Fibroblast of gingiva (primary cell): ENCODE measurements at regions not wholly inside any gene's neighbourhood (a gene's known extent, or its start where the extent isn't known, plus 50 kb on each side); places are given as distances from the start of the nearest gene placed in this dataset.

Source experiments
- DNase-seq: peaks from one replicate; pipeline ENCODE4 v3.0.0-alpha.2; 2011; ENCODE audit warnings: low read depth

GRCh38 chr7:156307193-156307592, 333.4 kb upstream of the RNF32 start:
- DNase-seq = no peak

GRCh38 chr7:156305351-156305750, 335.2 kb upstream of the RNF32 start:
- no peak for DNase-seq

GRCh38 chr7:156282816-156283215, 357.8 kb upstream of the RNF32 start:
- no peak for DNase-seq

DNA sequence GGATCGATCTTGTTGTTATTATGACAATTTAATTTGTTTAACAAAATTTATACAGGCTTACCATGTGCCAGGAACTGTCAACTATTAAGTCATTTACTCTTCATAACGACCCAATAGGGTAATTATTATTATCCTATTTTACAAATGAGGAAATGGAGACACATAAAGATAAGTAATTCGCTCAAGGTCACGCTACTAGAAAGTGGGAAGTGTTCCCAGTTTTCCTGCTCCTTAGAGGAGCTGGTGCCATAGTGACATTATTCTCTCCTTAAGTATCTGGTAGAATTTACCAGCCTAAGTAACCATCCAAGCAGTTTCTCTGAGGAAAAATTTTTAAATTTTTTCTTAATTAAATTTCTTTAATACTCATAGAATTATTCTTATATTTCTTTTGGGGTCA, 360.9 kb upstream of the RNF32 start:
- no peak for DNase-seq

- DNase-seq = no peak
Observed at GRCh38 chr7:156275292-156275691, 365.3 kb upstream of the RNF32 start.

DNA sequence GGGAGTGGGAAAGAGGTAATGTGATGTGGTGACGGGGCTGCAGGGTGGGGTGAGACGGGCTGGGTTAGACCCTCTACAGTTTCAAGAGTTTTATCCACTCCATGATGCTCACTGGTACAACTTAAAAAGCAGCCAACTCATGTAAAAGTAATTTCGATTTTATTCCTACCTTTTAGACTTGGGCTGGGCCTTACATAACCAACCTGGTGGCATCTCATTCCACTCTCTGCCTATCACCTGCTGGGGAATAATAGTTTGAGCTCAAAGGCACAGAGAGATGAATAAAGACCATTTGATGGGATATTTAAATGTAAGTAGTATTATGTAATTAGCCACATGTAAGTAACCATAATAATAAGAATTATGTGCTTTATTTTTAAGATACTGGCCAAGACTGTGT, 366.0 kb upstream of the RNF32 start:
- no peak for DNase-seq

- no peak for DNase-seq
Observed at GRCh38 chr7:156261581-156261980, 379.0 kb upstream of the RNF32 start.

GRCh38 chr7:156257904-156258303, 382.7 kb upstream of the RNF32 start:
- no peak for DNase-seq

DNA sequence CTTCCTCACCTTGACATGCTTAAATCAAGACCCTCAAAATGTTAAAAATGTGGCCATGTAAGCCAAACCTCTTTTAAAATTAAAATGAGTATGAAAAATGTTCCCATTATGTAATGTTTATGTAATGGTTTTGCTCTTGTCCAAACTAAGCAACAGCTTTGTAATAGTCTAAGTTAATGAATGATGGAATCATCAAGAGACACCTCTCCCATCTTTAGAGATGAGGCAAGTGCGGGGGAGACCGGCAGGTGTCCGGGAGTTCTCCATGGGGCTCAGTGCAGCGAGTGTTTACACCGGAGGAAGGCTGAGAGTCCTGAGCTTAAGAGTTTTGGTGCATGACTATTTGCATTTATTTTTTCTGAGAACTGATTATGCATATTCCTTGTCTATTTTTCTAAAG, 384.9 kb upstream of the RNF32 start:
- DNase-seq = no peak

DNA sequence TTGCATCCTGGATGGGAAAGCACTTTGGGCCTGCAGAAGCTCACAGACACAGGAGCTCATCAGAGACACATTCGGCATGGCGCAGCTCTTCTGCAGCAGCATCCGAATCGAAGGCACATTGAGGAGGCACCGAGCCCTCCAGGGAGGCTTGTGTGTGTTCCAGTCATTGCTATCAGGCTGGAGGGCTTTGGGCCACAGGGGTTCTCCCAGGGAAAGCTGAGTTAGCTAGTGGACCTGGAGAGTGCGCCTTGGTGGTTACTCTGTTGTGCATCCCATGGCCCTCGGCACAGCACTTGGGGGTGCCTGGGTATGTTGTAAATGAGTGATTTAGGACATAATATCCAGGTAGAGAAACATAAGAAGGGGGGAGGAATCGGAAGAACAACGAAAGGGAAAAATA, 388.7 kb upstream of the RNF32 start:
- DNase-seq = no peak

DNA sequence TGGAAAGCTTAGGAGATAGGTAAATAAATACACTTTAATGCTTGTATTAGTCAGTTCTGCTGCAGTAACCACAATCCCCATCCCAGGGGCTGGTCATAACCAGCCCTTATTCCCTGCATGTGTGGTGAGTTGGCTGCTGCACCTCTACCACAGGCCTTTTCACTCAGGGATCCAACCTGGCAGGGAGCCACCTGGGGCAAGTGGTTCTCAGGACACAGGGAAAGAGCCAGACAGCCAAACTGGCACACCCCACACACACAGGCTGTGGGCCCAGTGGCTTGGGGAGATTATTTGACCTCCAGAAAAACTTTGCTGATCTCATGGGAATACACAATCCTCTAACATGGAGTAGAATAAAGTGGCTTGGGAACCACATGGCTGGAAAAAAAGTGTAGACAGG, 400.0 kb upstream of the RNF32 start:
- no peak for DNase-seq

DNA sequence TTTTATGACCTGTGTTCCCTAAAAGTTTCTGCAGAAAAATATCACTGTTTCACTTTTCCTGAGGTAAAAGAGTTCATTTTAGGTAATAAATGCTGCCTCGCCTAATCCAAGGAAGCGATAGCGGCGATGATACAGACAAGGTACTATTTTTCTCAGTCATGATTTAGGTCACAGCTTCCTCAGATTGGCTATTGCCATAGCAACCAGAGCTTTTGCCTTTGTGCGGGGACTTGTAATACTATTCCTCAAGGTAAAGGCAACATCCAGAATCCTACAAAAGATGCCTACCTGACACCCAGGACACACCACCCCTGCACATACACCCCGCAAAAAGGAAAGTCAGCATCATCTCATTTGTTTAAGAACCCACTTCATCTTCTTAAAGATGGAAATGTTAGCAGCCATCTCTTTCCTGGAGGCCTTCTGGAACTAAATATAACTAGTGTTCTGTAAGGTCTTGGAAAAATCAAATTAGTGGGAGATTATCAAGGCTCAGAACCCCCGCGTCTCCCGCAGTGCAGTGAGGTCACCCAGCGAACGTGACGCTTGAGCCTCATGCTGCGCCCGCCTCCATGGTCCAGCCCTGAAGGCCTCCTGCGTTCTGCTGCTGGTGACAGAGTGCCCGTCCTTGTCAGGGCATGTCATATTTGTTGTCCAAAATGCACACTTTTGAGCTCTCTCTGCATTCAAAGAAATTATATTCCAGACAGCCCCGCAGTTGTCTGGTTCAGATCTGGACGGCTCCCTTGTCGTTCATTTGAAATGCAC, 402.0 kb upstream of the RNF32 start:
- DNase-seq = no peak

- no peak for DNase-seq
Observed at GRCh38 chr7:156237614-156238013, 403.0 kb upstream of the RNF32 start.

- no peak for DNase-seq
Observed at GRCh38 chr7:156236936-156237599, 403.5 kb upstream of the RNF32 start.

- DNase-seq = no peak
Observed at GRCh38 chr7:156236181-156236889, 404.2 kb upstream of the RNF32 start.

DNA sequence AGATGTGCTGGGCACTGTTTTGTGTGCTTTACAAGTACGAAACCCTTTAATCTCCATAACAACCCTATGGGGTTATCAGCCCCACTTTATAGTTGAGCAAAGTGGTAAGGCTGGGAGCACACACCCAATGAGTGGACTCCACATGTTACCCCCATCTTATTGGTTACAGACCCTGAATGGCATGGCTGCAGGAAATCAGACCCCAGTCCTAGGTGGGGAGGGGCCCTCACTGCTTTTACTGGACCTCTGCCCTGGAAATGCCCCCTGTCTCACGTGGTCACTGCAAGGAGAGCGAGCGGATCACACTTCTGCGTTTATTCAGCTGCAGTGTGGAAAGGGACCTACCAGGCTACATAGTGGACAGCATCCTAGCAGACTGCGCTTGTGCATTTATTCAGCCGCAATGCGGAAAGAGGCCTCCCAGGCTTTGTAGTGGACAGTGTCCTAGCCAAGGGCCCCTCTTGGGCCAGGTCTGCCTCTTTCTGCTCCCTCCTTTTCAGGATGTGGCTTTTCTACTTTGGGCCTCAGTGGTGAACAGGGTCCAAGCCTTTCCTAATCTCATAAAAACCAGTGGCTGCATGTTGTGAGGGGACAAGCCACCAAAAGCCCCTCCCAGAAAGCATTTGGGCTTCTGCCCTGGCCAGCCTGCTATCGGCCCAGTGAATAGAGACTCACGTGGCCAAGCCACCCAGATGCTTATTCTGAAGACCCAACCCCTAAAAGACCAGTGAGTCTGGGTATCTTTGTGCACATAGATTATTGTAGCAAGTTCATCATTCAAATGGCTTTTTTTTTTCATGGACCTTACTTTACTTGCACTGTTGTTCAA, 405.7 kb upstream of the RNF32 start:
- DNase-seq = no peak

GRCh38 chr7:156234192-156234591, 406.4 kb upstream of the RNF32 start:
- no peak for DNase-seq

DNA sequence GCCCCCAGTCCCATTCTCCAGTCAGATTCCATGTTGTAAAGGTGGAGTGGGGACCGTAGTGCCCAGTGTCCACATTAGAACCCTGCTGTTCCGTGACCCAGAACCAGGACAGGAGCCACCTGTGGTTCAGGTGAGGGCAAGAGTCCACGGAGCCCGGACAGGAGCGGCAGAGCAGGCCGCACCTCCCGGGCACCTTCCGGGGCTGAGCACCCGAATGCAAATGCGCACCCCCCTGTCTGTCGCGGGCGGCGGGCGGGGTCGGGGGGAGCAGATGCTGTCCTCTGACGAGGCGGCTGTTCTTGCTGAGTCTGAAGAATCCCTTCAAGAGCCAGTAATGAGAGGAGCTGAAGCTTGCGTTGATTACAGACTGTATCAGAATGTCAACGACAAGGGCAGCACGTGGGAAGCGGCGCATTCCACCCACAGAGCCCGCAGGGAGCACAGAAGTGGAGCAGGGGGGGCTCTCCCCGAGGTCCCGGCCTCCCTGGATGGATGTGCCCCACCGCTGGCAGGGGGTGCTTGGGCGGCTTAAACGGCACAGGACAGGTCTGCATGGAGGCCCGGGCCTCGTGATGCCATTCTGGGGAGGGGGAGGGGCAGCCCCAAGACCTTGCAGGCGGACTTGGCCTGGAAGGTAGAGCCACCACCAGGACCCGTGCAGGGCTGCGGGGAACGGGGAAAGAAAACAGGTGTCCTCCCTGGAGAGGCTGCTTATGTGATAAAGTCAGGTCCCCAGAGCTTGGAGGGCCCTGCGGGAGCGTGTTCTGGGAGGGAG, 407.5 kb upstream of the RNF32 start:
- DNase-seq = no peak

- no peak for DNase-seq
Observed at GRCh38 chr7:156230576-156230975, 410.0 kb upstream of the RNF32 start.

DNA sequence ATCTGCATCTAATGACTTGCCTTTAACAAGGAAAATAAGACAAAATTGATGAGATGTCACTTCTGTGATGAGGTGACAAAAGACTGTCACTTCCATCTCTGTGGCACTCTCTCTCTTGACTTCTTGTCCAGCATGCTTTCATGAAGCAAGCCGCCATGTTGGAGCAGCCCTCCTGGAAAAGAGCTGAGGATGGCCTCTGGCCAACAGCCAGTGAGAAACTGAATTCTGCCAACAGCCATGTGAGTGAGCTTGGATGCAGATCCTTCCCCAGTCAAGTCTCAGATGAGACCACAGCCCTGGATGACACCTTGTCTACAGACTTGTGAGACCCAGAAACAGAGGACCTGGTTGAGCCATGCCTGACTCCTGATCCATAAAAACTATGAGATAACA, 412.6 kb upstream of the SHH start:
- DNase-seq = no peak
